Ovary (tissue), 3 donors: ENCODE measurements at regions not wholly inside any gene's neighbourhood (a gene's known extent, or its start where the extent isn't known, plus 50 kb on each side); places are given as distances from the start of the nearest gene placed in this dataset.

Experiments used
- CTCF ChIP-seq, 3 donors: fragments of 450-650 bp in 2 of 3; fragments of 200-600 bp in 1 of 3; IDR thresholded peaks; one replicate each; pipeline versions ENCODE4 v1.5.1 to v1.8.0; 2016 to 2022; ENCODE audit warnings: antibody characterized with exemption in 3 of 3, mild to moderate bottlenecking in 1 of 3
- EP300 ChIP-seq: sonication (generic); formaldehyde crosslinking; IDR thresholded peaks from one replicate; pipeline ENCODE4 v1.6.1; 2017; ENCODE audit warnings: antibody characterized with exemption
- POLR2A ChIP-seq: fragments of 450-650 bp; IDR thresholded peaks from one replicate; pipeline ENCODE4 v1.6.1; 2017; ENCODE audit warnings: antibody characterized with exemption, mild to moderate bottlenecking, moderate library complexity
- donor health status: DM: no; HTN: no; CAD: no.

GRCh38 chr3:110133971-110134370 is 796.6 kb upstream of the DPPA4 start:
- TF ChIP-seq POLR2A, result no peak
- TF ChIP-seq CTCF (IDR thresholded peaks at IDR 0.05), result no peak
- no peak for TF ChIP-seq EP300
